Left kidney (tissue), 1 donor: ENCODE measurements at regions not wholly inside any gene's neighbourhood (a gene's known extent, or its start where the extent isn't known, plus 50 kb on each side); places are given as distances from the start of the nearest gene placed in this dataset.
"Not testable (repeated sequence)": the region's sequence is repeated elsewhere in the genome, so short reads cannot be mapped to it uniquely, and the experiment has no call there.

ENCODE experiments used
- DNase-seq: peaks from one replicate; pipeline ENCODE4 v3.0.0-alpha.2; 2013

DNA sequence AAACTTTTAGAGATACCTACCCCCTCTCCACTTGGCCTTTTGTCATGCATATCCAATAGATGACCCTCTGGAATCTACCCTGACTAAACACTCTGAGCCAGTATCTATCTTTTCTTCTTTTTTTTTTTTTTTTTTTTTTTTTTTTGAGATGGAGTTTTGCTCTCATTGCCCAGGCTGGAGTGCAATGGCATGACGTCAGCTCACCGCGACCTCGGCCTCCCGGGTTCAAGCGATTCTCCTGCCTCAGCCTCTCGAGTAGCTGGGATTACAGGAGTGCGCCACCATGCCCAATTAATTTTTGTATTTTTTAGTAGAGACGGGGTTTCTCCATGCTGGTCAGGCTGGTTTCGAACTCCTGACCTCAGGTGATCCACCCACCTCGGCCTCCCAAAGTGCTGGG lies 50.8 kb upstream of the GRIN2B start:
- DNase-seq: not testable (repeated sequence)

DNA sequence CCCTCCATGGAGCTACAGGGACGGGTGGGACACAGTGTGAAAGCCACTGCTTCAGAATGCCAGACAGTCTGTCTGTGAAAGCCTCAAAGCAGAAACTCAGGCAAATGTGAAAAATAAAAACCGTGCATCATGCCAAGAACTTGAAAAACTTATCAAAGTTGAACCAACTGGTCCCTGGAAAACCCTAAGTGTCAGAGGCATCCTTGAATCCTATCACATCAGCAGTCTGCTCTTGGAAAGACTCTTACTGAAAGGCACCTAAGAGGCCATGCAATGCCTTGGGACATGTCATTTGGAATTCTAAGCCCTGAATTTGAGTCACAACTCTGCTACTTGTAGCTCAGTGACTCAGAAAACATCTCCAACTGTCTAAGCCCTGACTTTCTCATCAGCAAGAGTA lies 62.4 kb upstream of the GRIN2B start:
- no peak for DNase-seq

DNA sequence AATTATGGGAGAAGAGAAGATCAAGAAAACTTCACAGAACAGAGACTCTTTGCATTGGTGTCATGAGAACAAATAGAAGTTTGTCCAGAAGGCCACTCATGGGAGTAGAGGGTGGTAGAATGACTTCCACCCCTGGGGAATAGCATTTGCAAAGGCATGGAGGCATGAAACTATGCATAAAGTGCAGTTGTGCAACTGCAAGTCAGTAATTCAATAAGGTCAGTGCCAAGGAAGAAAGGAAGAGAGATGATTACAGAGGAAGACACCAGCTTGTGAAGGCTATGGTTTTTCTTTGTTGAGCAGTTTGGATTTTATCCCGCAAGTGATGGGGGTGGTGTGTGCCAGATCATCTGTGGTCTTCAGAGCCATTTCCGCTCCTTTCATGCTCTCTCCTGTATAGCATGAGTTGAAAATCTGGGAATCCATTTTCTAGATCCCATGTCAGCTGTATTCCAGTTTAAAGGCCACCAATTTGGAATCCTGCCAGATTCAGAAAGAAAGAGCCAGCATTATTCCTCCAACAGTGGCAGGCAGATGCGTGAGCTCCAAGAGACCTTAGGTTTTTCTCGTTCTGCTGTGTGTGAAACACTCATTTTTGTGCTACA lies 67.6 kb upstream of the GRIN2B start:
- no peak for DNase-seq

DNA sequence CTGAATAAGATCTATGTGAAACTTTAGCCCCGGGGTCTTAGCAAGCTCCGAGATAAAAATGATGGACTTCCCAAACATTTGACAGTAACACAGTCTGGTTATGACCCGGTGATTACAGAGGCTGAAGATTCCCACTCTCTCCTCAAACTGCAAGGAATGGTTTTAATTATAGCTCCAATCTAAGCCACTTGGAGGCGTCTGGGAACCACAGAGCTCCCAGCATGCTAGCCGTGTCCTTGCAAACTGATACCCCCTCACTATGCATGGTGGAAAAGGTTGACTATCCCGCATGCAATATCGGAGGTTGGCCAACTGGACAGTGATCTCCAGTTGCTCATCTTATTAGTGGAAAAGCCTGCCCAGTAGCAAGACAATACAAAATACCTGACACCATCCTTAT lies 76.5 kb upstream of the GRIN2B start:
- no peak for DNase-seq

DNA sequence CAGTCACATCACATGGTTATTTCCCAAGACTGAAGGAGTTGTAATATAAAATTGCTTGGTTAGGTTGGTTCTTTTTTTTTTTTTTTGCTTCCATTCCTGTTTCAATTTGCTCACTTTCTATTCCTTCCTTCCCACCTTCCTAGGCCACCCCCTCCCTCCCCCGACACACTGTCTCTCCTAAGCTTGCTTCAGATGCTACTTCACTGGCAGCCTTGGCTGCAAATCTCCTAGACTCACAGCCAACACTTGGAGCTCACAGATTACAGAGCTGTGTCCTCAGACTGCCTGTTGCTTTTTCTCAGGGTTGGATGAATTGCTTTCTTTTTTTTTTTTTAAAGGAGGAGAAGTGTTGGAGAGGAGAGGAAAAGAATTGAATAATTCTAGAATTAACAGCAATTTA lies 77.3 kb upstream of the GRIN2B start:
- no peak for DNase-seq

DNA sequence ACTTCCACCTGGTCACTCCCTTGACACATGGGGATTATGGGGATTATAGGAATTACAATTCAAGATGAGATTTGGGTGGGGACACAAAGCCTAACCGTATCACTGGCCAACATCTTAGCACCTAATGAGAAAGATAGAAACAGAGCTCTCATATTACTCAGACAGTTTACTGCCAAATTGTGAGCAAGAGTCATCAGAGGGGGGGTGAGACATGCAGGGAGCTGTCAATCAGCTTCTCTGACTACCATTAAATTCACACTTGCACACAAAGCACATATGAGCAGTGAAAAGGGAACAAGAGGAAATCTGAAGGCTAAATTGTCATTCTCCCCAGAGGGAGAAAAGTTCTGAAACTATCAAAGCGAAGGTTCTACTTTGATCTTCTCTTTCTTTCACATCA lies 78.1 kb upstream of the GRIN2B start:
- DNase-seq: no peak

DNA sequence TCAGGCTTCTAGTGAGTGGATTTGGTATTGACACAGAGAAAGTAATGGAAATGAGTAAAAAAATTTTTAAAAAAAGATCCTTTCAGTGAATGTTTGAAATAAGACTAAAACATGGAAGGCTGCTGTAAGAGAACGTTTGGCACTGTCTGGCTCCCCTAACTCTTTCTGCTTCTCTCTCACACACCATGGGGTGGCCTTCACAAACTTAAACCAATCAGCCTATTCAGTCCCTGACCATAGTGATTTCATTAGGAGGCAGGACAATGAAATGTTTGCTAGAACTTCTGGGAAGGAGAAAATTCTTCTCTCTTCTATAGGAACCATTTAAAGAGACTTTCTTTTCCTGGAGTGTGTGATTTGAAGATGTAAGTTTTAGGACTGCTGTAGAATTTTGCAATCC lies 84.2 kb upstream of the GRIN2B start:
- DNase-seq: no peak

DNA sequence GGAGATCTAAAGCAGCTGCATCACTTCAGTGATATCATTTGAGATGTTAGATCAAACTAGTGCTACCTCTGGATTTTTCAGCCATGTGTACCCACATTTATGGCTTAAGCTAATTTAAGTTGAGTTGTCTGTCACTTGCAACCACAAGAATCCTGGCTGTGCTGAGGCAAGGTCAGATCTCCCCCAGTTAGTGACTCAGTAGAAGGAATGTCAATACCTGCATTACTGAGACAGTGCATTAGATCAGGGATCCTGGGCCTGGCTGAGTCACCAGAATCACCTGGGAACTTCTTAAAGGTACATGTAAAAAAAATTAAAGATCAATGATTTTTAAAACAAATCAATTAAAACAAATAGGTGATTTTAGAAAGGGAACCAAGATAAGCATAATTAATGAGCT lies 84.6 kb upstream of the GRIN2B start:
- DNase-seq: no peak

DNA sequence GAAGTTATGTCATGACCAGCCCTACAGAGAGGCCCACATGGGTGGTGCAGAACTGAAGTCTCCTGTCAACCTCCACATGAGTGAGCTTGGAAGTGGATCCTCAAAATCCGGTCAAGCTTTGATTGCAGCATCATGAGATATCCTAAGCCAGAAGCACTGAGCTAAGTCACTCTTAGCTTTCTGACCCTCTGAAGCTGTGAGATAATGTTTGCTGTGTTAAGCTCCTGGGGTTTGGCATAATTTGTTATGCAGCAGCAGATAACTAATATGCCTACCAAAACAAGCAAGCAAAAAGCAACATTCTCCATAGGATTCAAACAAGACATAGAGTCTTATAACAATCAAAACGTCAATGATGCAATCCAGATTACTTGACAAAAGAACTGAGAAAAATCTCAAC lies 87.6 kb upstream of the GRIN2B start:
- DNase-seq: no peak

DNA sequence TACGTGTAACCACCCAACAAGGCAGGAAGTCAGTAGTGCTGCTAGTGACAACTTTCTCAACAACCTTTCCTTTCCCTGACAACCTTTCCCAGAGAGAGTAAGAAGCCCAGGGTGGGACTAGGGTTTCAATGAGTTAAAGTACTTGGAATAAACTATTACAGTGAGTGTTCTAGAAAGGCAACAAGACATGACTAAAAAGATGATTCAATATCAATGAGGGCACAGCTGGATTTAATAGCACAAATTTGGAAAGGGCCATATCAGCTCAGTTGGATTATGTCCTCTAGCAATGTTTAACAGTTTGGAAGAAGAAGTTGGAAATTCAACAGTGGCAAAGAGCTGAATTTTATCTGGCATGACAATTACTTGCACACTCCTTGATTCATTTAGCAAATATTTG lies 90.4 kb upstream of the GRIN2B start:
- DNase-seq: no peak

DNA sequence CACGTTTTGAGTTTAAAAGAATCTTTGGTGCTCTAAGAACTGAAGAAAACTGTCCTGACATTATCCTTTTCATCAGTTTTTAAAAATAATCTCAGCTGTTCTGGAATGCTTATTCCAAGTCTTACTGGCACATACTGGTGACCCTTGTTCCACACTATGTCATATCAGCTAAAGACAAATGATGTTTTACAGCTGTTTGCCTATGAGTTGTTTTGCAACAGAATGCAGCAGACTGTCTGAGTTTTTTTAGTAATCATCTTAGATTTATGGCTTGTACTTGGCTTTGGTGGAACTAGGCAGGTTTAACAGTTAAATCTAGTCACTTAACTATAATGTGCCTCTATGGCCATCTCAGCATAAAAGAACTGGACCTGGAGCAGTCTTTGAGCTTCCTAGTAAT lies 91.6 kb upstream of the GRIN2B start:
- no peak for DNase-seq

DNA sequence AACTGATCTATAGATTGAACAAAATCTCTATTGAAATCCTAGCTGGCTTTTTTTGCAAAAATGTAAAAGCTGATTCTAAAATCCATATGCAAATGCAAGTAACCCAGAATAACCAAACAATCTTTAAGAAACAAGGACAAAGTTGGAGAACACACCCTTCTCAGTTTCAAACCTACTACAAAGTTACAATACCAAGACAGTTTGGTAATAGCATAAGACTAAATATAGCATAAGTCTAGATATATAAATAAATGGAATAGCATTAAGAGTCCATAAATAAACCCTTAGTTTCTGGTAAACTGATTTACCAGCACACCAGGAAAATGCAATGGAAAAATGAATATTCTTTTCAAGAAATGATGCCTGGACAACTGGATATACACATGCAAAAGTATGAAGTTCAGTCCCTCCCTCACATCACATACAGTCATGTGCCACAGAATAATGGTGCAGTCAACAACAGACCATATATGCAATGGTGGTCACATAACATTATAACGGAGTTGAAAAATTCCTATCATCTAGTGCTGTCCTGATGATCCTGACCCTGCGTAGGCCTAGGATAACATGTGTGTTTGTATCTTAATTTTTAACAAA lies 94.5 kb upstream of the GRIN2B start:
- DNase-seq: no peak

DNA sequence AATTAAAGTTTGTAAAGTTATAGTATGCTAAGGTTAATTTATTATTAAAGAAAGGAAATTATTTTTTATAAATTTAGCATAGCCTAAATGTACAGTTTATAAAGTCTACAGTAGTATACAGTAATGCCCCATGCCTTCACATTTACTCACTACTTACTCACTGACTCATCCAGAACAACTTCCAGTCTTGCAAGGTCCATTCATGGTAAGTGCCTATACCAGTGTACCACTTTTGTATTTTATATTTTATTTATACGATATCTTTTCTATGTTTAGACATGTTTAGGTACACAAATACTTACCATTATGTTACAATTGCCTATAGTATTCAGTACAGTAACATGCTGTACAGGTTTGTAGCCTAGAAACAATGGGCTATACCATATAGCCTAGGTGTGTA lies 95.1 kb upstream of the GRIN2B start:
- DNase-seq: no peak

DNA sequence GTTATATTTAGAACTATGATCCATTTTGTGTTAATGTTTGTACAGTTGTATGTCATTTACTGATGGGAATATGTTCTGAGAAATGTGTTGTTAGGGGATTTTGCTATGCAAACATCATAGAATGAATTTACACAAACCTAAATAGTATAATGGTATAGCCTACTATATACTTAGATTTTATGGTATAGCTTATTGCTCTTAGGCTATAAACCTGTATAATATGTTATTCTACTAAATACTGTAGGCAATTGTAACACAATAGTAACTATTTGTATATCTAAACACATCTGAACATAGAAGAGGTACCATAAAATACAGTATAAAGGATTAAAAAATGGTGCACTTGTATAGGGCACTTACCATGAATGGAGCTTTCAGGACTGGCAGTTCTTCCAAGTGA lies 105.4 kb upstream of the GRIN2B start:
- DNase-seq: no peak

DNA sequence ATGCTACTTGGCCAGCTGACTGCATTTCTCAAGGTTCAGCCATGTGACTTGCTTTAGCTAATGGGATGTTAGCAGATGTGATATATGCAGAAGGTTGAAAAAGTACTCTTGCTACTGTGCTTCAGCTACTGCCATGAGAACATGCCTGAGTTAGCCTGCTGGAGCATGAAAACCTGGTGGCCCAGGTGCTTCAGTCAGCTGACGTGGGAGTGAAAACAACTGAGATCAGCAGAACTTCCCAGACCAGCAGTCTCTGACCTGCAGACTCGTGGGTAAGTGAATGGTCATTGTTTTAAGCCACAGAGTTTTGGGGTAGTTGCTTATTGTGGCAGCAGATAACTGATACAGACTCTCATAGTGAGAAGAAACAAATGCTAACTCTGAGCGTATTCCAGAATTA lies 118.6 kb upstream of the GRIN2B start:
- DNase-seq: no peak

DNA sequence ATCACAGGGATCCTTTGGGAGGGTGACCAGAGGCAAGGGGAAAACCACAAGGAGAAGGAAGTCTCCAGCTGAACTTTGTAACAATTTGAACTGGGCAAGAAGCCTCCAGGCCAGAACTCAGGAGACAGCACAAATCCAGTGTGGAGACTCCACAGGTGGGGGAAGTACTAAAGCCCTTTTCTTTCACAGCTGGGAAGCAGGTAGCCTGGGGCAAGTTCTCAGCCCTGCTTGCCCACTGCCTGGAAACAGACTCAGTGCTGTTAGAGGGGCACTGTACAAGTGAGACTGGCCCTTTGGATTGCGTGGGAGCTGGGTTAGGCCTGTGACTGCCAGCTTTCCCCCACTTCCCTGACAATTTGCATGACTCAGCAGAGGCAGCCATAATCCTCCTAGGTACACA lies 120.2 kb upstream of the GRIN2B start:
- DNase-seq: not testable (repeated sequence)

DNA sequence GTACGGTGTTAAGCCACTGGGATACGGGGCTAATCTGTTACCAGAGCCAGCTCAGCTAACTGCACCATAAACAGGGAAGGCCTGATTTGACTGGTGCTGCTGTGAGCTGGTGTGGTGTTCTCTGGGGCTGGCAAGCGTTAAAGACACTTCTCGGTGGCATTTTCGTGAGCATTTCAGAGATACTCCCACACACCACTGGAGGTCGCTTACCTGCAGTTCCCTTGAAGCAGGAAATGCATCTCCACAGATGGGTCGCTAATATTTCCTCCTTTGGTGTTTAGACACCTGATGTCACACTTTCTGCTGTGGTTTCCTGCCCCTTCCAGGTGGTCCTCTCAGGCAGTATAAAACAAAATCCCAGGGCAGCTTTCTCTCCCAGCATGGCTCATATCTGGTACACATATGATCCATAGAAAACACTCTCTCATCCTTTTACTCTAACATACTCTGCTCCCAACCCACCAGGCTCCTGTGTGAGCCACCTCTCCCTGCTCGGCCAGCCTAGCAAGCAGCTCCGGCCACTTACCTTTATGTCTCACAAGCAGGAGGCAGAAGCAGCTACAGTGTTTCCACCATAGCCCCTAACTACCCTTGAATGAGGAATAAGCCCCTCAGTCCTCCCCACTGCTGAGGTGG lies 129.9 kb upstream of the GRIN2B start:
- peak; percentile 26 for DNase-seq

DNA sequence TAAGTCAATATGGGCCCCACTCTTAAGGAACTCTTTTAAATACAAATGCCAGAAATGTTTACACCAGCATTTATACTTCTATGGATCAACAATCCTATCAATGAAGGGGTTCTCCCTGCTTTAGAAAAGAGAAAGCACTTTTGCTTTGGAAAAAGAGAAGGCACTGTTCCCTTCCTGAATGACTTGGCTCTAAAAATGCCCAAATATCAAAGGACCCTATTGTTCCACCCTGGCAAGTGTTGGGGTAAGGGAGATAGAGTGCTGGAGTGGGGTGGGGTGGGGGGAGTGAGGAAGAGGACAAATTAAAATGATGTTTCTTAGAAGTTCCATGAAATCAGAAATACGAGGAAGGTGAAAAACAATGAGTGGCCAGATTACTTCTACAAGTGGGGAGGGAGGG lies 131.6 kb upstream of the GRIN2B start:
- DNase-seq: no peak

DNA sequence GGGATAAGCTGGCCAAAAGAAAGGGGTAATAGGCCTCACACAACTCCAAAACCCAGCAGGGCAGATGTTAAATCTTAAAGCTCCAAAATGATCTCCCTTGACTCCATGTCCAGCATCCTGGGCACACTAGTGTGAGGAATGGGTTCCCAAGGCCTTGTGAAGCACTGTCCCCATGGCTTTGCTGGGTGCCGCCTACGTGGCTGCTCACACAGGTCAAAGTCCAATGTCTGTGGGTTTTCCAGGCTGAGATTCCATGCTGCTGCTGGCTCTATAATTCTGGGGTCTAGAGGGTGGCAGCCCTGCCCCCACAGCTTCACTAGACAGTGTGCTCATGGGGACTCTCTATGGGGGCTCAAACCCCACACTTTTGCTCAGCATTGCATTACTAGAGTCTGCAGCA lies 145.3 kb upstream of the GRIN2B start:
- no peak for DNase-seq

DNA sequence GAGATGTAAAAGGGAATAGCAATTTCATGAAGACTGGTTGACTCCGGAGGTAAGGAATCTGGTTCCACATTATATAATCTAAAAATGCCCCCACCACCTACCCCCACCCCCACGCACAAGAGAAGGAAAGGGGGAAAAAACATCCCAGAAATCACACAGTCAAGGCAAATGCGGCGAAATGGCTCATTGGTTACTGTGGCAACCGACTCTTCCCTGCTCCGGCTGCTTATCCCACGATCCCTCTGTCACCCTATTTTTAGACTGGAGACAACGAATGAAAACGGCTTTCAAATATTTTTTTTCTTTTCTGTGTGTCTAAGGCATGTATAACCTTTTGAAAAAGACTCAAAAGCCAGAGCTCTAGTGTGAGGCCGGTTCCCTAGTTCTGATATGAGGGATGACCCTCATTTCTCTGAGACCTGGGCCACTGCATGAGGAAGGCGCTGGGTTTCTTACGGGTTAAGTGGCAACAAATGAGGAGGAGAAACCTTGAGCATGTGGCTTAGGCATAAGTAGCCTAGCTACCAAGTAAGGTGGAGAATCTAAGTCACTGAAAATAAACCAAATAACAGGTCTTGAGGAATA lies 148.3 kb upstream of the GRIN2B start:
- no peak for DNase-seq

DNA sequence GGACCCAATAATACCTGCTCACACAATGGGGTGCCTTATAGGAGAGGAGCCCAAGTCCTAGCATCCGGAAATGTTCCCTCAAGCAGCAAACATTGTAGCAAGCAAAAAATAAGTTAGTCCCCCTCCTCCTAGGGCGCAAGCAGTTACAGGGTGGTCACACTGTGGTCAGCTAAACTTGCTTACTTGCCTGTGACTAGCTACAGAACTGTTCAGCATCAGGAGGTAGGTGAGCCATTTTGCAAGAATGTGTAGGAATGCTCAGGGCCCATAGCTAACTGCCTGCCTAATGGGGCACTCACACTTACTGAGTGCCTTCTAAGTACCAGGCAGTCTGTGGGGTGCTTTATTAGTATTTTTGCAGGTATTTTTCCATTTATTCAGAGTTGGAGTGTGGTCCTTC lies 154.6 kb upstream of the GRIN2B start:
- no peak for DNase-seq

DNA sequence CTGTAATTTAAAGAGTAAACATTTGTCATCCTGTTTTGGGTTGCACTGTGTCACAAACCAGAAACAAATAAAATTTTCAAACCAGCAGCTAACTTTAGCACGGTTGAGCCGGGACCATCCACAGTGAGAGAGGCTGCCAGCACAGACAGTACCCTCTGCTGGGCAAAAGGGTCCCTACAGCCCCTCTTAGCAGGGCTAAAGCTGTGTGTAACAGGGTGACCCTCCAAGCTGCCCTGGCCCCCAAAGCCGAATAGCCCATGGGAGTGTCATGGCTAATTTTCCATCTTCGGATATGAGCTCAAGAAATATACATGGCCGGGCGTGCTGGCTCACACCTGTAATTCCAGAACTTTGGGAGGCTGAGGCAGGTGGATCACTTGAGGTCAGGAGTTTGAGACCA lies 157.1 kb upstream of the GRIN2B start:
- no peak for DNase-seq

DNA sequence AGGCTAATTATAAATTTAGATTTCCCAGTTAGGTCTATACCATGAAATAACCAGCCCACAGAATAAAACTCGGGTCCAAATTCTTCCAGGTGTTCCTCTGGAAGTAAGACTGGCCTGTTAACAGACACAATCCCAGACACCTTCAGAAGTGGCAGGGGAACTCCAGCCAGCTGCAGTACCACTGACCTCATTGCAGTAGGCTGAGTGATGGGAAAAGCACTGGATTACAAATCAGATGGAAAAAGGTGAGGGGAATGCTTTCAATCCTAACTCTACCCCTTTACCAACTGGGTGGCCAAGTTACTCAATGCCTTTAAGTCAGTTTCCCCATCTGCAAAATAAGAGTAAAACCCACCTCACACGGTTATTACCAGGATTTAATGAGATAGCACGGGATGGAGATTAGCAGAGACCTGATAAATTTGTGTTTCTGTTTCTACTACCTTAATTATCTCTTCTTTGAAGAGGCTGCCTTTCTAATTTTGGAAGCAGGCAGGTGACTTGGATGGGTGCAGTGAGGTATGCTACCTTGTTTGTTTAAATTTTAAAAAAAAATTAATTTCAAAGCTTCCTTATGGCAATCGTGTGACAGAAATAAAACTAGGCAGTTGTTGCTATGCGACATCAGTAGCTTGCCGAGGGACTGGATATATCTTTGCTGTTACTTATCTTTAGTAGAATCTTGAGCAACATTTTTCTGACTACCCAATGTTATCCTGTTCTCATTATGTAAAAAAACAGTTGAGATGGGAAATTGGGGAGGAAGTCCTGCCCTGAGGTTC lies 167.3 kb upstream of the GRIN2B start:
- no peak for DNase-seq
